Retinal pigment epithelial cell (primary cell): ENCODE measurements at regions not wholly inside any gene's neighbourhood (a gene's known extent, or its start where the extent isn't known, plus 50 kb on each side); places are given as distances from the start of the nearest gene placed in this dataset.

Experiments
- DNase-seq: peaks from one replicate; pipeline ENCODE4 v3.0.0-alpha.2; 2010; ENCODE audit warnings: low read depth
- H3K4me3 ChIP-seq: 2 replicates; pipeline ENCODE4 v1.5.1; 2011; ENCODE audit warnings: mild to moderate bottlenecking, low read length, control low read depth, moderate library complexity
- TF ChIP-seq, protein P1 (sequence below): conservative IDR thresholded peaks from 2 replicates; pipeline ENCODE4 v1.5.1; 2011; ENCODE audit warnings: low read depth, low read length, control low read depth, inconsistent platforms

DNA sequence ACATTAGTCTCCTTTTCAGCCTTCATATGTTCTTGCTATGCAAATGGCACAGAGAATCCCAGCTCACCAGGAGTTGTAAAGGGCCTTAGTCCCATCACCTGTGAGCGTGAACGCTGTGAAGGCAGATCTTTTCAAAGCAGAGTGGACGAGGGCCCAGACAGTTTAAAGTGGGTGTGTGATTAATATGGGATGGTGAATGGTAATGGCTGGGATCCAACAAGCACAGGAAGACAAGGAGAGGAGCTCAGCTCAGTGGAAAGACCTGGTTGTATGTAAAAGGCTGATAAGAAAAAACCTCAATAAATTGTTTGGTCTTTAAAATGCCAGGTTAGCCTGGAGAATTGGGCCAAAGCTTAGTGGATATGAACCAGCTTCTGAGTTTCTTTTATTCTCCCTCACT lies 326.2 kb downstream of the NYAP2 start:
- no peak for DNase-seq
- H3K4me3 ChIP-seq, result no peak overlapping the region
- TF ChIP-seq, protein P1, sequence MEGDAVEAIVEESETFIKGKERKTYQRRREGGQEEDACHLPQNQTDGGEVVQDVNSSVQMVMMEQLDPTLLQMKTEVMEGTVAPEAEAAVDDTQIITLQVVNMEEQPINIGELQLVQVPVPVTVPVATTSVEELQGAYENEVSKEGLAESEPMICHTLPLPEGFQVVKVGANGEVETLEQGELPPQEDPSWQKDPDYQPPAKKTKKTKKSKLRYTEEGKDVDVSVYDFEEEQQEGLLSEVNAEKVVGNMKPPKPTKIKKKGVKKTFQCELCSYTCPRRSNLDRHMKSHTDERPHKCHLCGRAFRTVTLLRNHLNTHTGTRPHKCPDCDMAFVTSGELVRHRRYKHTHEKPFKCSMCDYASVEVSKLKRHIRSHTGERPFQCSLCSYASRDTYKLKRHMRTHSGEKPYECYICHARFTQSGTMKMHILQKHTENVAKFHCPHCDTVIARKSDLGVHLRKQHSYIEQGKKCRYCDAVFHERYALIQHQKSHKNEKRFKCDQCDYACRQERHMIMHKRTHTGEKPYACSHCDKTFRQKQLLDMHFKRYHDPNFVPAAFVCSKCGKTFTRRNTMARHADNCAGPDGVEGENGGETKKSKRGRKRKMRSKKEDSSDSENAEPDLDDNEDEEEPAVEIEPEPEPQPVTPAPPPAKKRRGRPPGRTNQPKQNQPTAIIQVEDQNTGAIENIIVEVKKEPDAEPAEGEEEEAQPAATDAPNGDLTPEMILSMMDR, result no peak
